H7 (cell line): ENCODE measurements at regions not wholly inside any gene's neighbourhood (a gene's known extent, or its start where the extent isn't known, plus 50 kb on each side); places are given as distances from the start of the nearest gene placed in this dataset.
"Not testable (repeated sequence)": the region's sequence is repeated elsewhere in the genome, so short reads cannot be mapped to it uniquely, and the experiment has no call there.

Experiments used
- DNase-seq: peaks from one replicate; pipeline ENCODE4 v3.0.0; 2012
- H3K27me3 ChIP-seq: 2 replicates; pipeline ENCODE4 v1.6.0; 2011; ENCODE audit warnings: mild to moderate bottlenecking, low read length; ENCODE audit not compliant: control insufficient read depth, insufficient read depth
- H3K36me3 ChIP-seq: replicated peaks from 2 replicates; pipeline ENCODE4 v1.5.1; 2011; ENCODE audit warnings: low read length; ENCODE audit not compliant: control insufficient read depth, insufficient read depth
- H3K4me3 ChIP-seq: 2 replicates; pipeline ENCODE4 v1.5.1; 2011; ENCODE audit warnings: low read depth, mild to moderate bottlenecking, control low read depth, low read length, moderate library complexity; ENCODE audit not compliant: insufficient read depth

- DNase-seq, H3K27me3 ChIP-seq, H3K4me3 ChIP-seq, H3K36me3 ChIP-seq: not testable (repeated sequence)
These were observed 134.5 kb downstream of the SLC39A8 start for GRCh38 chr4:102210806-102211205.

- H3K4me3 ChIP-seq, DNase-seq, H3K36me3 ChIP-seq, H3K27me3 ChIP-seq: not testable (repeated sequence)
These were observed 140.6 kb downstream of the SLC39A8 start for GRCh38 chr4:102204634-102205033.

- Histone ChIP-seq H3K36me3 (no peaks in the 10 kb centered on the region), H3K4me3 (no peak overlapping the region), H3K27me3 (no peaks in the 10 kb centered on the region)
- DNase-seq: no peak
These were observed 149.1 kb downstream of the SLC39A8 start for GRCh38 chr4:102196221-102196620.

- H3K27me3 ChIP-seq: no peaks in the 10 kb centered on the region
- no peak for DNase-seq
- H3K4me3 ChIP-seq: no peak overlapping the region
- no peaks in the 10 kb centered on the region for H3K36me3 ChIP-seq
These were observed 152.1 kb downstream of the SLC39A8 start for GRCh38 chr4:102193145-102193544.

- no peak overlapping the region for H3K4me3 ChIP-seq
- no peaks in the 10 kb centered on the region for H3K36me3 ChIP-seq
- H3K27me3 ChIP-seq: no peaks in the 10 kb centered on the region
- DNase-seq: no peak
These were observed 165.2 kb downstream of the SLC39A8 start for GRCh38 chr4:102180046-102180445.

GRCh38 chr4:102174719-102175189 is 170.5 kb downstream of the SLC39A8 start:
- no peaks in the 10 kb centered on the region for H3K36me3 ChIP-seq
- no peaks in the 10 kb centered on the region for H3K27me3 ChIP-seq
- no peak overlapping the region for H3K4me3 ChIP-seq
- DNase-seq: no peak

GRCh38 chr4:102172341-102172740 is 172.9 kb downstream of the SLC39A8 start:
- Histone ChIP-seq H3K27me3 (no peaks in the 10 kb centered on the region), H3K36me3 (no peaks in the 10 kb centered on the region), H3K4me3 (no peak overlapping the region)
- DNase-seq: no peak

GRCh38 chr4:102170910-102171309 is 174.4 kb downstream of the SLC39A8 start:
- Histone ChIP-seq H3K36me3 (no peaks in the 10 kb centered on the region), H3K27me3 (no peaks in the 10 kb centered on the region), H3K4me3 (no peak overlapping the region)
- DNase-seq: no peak

GRCh38 chr4:102169345-102169744 is 175.9 kb downstream of the SLC39A8 start:
- H3K4me3 ChIP-seq: no peak overlapping the region
- DNase-seq: peak; percentile 11
- no peaks in the 10 kb centered on the region for H3K27me3 ChIP-seq
- H3K36me3 ChIP-seq: no peaks in the 10 kb centered on the region

GRCh38 chr4:102168580-102168979 is 176.7 kb downstream of the SLC39A8 start:
- H3K27me3 ChIP-seq: no peaks in the 10 kb centered on the region
- no peak for DNase-seq

GRCh38 chr4:102165584-102165983 is 179.7 kb downstream of the SLC39A8 start:
- Histone ChIP-seq H3K4me3 (no peak overlapping the region), H3K27me3 (no peaks in the 10 kb centered on the region), H3K36me3 (no peaks in the 10 kb centered on the region)
- no peak for DNase-seq

More at GRCh38 chr4:102168580-102168979, 176.7 kb downstream of the SLC39A8 start:
- Histone ChIP-seq H3K4me3 (no peak overlapping the region), H3K36me3 (no peaks in the 10 kb centered on the region)

GRCh38 chr4:102163404-102164140 is 181.7 kb downstream of the SLC39A8 start:
- DNase-seq: no peak
- Histone ChIP-seq H3K36me3 (no peaks in the 10 kb centered on the region), H3K4me3 (no peak overlapping the region), H3K27me3 (no peaks in the 10 kb centered on the region)

GRCh38 chr4:102157984-102158383 is 187.3 kb downstream of the SLC39A8 start:
- Histone ChIP-seq H3K27me3 (no peaks in the 10 kb centered on the region), H3K4me3 (no peak overlapping the region), H3K36me3 (no peaks in the 10 kb centered on the region)
- DNase-seq: no peak

- no peaks in the 10 kb centered on the region for H3K27me3 ChIP-seq
- no peak for DNase-seq
- H3K4me3 ChIP-seq: no peak overlapping the region
- no peaks in the 10 kb centered on the region for H3K36me3 ChIP-seq
These were observed 191.9 kb downstream of the SLC39A8 start for GRCh38 chr4:102153391-102153790.

- Histone ChIP-seq H3K36me3 (no peaks in the 10 kb centered on the region), H3K4me3 (no peak overlapping the region), H3K27me3 (no peaks in the 10 kb centered on the region)
- DNase-seq: no peak
These were observed 193.6 kb downstream of the SLC39A8 start for GRCh38 chr4:102151696-102152095.

GRCh38 chr4:102143433-102143832 is 201.8 kb downstream of the SLC39A8 start:
- no peak for DNase-seq
- Histone ChIP-seq H3K27me3 (no peaks in the 10 kb centered on the region), H3K4me3 (no peak overlapping the region), H3K36me3 (no peaks in the 10 kb centered on the region)
